HepG2 (cell line): ENCODE measurements at regions not wholly inside any gene's neighbourhood (a gene's known extent, or its start where the extent isn't known, plus 50 kb on each side); places are given as distances from the start of the nearest gene placed in this dataset.

Experiments used
- CAMTA2 ChIP-seq: sonication (generic); formaldehyde crosslinking; IDR thresholded peaks from 2 replicates; pipeline ENCODE4 v1.4.0; 2020; ENCODE audit warnings: mild to moderate bottlenecking, missing genetic modification reagents, borderline replicate concordance
- EP300 ChIP-seq, 3 experiments: sonication (generic) in 1 of 3; formaldehyde crosslinking in 1 of 3; IDR thresholded peaks; 2 replicates each; pipeline versions ENCODE4 v1.5.1 to v1.6.1; 2011 to 2020; ENCODE audit warnings: low read depth in 2 of 3, low read length in 2 of 3, borderline replicate concordance in 1 of 3, improper control_type of control experiment in 1 of 3, mild to moderate bottlenecking in 1 of 3, missing genetic modification reagents in 1 of 3, moderate library complexity in 1 of 3
- RAD51 ChIP-seq: fragments of 450-650 bp; IDR thresholded peaks from 2 replicates; pipeline ENCODE4 v1.6.1; 2016; ENCODE audit warnings: borderline replicate concordance
- RFX5 ChIP-seq: IDR thresholded peaks from 2 replicates; pipeline ENCODE4 v1.6.1; 2011; ENCODE audit warnings: low read depth, low read length, improper control_type of control experiment
- U2AF1 ChIP-seq: fragments of 200-400 bp; formaldehyde crosslinking; optimal IDR thresholded peaks from 2 replicates; pipeline ENCODE3; 2017; ENCODE audit warnings: mild to moderate bottlenecking, low read depth, low read length
- ZNF10 ChIP-seq: sonication (generic); formaldehyde crosslinking; IDR thresholded peaks from 2 replicates; pipeline ENCODE4 v1.4.0; 2020; ENCODE audit warnings: mild to moderate bottlenecking, low read depth, missing genetic modification reagents, borderline replicate concordance
- TF ChIP-seq, protein P1 (sequence below): sonication (generic); formaldehyde crosslinking; IDR thresholded peaks from 2 replicates; pipeline ENCODE4 v1.4.0; 2020; ENCODE audit warnings: missing genetic modification reagents

GRCh38 chr13:22196777-22197176 is 525.9 kb downstream of the FGF9 start:
- TF ChIP-seq ZNF10 (no peak), RAD51 (no peak), EP300 (IDR thresholded peaks at IDR 0.05; ENCODE audit: low read depth in 2 of 2, low read length in 2 of 2) (no peak), EP300 (CRISPR knock-in tag; IDR thresholded peaks at IDR 0.05; ENCODE audit: borderline replicate concordance) (no peak), RFX5 (no peak), U2AF1 (no peak), CAMTA2 (CRISPR knock-in tag) (no peak)
- TF ChIP-seq, protein P1, sequence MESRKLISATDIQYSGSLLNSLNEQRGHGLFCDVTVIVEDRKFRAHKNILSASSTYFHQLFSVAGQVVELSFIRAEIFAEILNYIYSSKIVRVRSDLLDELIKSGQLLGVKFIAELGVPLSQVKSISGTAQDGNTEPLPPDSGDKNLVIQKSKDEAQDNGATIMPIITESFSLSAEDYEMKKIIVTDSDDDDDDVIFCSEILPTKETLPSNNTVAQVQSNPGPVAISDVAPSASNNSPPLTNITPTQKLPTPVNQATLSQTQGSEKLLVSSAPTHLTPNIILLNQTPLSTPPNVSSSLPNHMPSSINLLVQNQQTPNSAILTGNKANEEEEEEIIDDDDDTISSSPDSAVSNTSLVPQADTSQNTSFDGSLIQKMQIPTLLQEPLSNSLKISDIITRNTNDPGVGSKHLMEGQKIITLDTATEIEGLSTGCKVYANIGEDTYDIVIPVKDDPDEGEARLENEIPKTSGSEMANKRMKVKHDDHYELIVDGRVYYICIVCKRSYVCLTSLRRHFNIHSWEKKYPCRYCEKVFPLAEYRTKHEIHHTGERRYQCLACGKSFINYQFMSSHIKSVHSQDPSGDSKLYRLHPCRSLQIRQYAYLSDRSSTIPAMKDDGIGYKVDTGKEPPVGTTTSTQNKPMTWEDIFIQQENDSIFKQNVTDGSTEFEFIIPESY, result no peak
